Hematopoietic multipotent progenitor cell treated with erythropoietin and hydrocortisone succinate and interleukin-3 and kit ligand, for 4 days (in vitro differentiated cells): ENCODE measurements at regions not wholly inside any gene's neighbourhood (a gene's known extent, or its start where the extent isn't known, plus 50 kb on each side); places are given as distances from the start of the nearest gene placed in this dataset.
A peak's percentile ranks its signal among the peaks of the same experiment; 100 is the strongest.
"Not testable (repeated sequence)": the region's sequence is repeated elsewhere in the genome, so short reads cannot be mapped to it uniquely, and the experiment has no call there.

ENCODE experiments used
- DNase-seq: peaks from one replicate; pipeline ENCODE4 v3.0.0-alpha.2; 2015

- no peak for DNase-seq
Measured at GRCh38 chr10:84634636-84635035, 306.2 kb downstream of the CCSER2 start.

- DNase-seq = not testable (repeated sequence)
Measured at GRCh38 chr10:84650628-84651027, 322.2 kb downstream of the CCSER2 start.

- peak; percentile 11 for DNase-seq
Measured at GRCh38 chr10:84654671-84655070, 326.3 kb downstream of the CCSER2 start.

GRCh38 chr10:84659027-84659426 is 330.6 kb downstream of the CCSER2 start:
- DNase-seq = no peak

- DNase-seq = no peak
Measured at GRCh38 chr10:84659497-84660439, 331.4 kb downstream of the CCSER2 start.

GRCh38 chr10:84660450-84661159 is 332.2 kb downstream of the CCSER2 start:
- DNase-seq = no peak

GRCh38 chr10:84665211-84665610 is 336.8 kb downstream of the CCSER2 start:
- no peak for DNase-seq

GRCh38 chr10:84665883-84666463 is 337.6 kb downstream of the CCSER2 start:
- DNase-seq = peak; percentile 52

GRCh38 chr10:84668186-84668763 is 339.9 kb downstream of the CCSER2 start:
- DNase-seq = no peak

GRCh38 chr10:84675060-84675459 is 346.7 kb downstream of the CCSER2 start:
- DNase-seq = no peak

- DNase-seq = no peak
Measured at GRCh38 chr10:84676536-84676935, 348.1 kb downstream of the CCSER2 start.

GRCh38 chr10:84681781-84682180 is 353.4 kb downstream of the CCSER2 start:
- DNase-seq = no peak

GRCh38 chr10:84683550-84683949 is 355.2 kb downstream of the CCSER2 start:
- no peak for DNase-seq

GRCh38 chr10:84683980-84684740 is 355.8 kb downstream of the CCSER2 start:
- no peak for DNase-seq

- no peak for DNase-seq
Measured at GRCh38 chr10:84685047-84685660, 356.8 kb downstream of the CCSER2 start.

- DNase-seq = no peak
Measured at GRCh38 chr10:84693006-84693405, 364.6 kb downstream of the CCSER2 start.

GRCh38 chr10:84695902-84696301 is 367.5 kb downstream of the CCSER2 start:
- DNase-seq = no peak

GRCh38 chr10:84696610-84697009 is 368.2 kb downstream of the CCSER2 start:
- no peak for DNase-seq

GRCh38 chr10:84698989-84699388 is 370.6 kb downstream of the CCSER2 start:
- DNase-seq = no peak

GRCh38 chr10:84700668-84701369 is 372.4 kb downstream of the CCSER2 start:
- DNase-seq = no peak

GRCh38 chr10:84701370-84701720 is 373.0 kb downstream of the CCSER2 start:
- DNase-seq = no peak
